Inflammatory macrophage treated with lipopolysaccharide for 1 hour (primary cell): ENCODE measurements at regions not wholly inside any gene's neighbourhood (a gene's known extent, or its start where the extent isn't known, plus 50 kb on each side); places are given as distances from the start of the nearest gene placed in this dataset.

Source experiments
- DNase-seq, 2 donors: peaks; one replicate each; pipeline ENCODE4 v3.0.0-alpha.2; 2020 to 2022

GRCh38 chr5:30845194-30845593 lies 348.3 kb upstream of the CDH6 start:
- no peak for DNase-seq

DNA sequence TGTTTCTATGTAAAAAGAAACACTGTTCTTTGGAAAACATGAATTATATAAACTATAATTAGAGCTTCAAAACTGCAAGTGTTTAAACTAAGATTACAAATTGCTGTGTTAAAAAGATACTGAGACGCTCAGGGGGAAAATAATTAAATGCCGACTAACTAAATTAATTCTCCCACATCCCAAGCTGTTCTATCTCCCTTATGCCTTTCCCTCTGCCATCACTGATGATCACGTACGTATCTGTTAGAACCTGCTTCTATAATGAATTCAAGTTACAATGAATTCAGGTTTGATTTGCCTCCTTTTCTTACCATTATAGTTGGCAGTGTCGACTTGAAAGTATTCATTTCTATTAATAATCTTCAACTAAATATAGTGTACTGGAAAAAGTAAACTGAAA lies 349.9 kb upstream of the CDH6 start:
- DNase-seq: no peak

DNA sequence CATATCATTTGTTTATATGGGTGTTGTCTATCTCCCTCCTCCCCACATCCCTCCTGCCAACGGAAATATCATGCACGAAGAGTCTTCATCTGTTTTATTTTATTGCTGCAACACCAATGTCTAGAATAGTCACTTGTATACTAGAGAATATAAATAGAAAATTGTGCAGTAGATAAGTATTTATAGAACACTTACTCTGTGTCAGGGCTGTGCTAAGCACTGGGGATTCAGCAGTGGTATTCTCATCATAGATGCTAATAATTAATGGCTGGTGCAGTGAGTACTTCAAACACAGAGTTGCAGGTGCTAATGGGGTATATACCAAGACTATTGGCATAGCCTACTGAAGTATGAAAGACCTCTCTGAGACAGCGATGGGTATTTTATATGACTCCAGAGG lies 353.5 kb upstream of the CDH6 start:
- no peak for DNase-seq

GRCh38 chr5:30838936-30839496 lies 354.5 kb upstream of the CDH6 start:
- no peak for DNase-seq

DNA sequence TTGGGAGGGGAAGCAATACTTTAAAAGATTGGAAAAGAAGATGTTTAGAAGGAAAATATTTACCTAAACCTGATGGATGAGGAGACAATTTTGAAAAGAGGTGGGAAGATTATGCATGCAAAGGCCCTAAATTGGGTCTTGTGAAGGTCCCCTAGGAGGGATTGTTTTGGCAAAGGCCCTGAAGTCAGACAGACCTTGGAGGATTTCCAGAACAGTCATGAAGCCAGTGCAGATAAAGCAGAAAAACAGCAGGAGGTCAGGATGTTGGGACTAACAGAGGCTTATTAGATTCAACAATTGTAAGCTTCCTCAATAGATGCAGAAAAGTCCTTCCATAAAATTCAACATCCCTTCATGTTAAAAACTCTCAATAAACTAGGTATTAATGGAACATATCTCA lies 361.0 kb upstream of the CDH6 start:
- DNase-seq: no peak

- DNase-seq: no peak
These were observed 361.9 kb upstream of the CDH6 start for GRCh38 chr5:30831605-30832004.

GRCh38 chr5:30831123-30831522 lies 362.4 kb upstream of the CDH6 start:
- no peak for DNase-seq

GRCh38 chr5:30811298-30811697 lies 382.2 kb upstream of the CDH6 start:
- DNase-seq: no peak

DNA sequence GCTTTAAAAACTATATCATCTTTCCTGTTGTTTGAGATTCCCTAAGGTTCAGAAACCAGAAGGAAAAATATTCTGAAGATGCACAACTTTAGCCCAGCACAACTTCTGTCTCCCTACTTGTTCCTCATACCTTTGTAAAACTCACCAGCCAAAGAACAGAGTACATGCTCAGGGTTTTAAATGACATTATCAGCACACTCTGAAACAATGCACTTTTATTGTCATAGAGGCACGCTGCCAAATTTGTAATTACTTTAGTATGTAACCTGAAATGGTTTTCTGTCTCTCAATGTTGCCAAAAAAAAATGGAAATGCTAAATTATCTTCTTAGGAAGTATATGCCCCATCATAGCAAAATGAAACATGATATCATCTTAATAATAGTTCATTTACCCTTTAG lies 383.6 kb upstream of the CDH6 start:
- DNase-seq: no peak

- no peak for DNase-seq
These were observed 384.5 kb upstream of the CDH6 start for GRCh38 chr5:30808996-30809395.

- DNase-seq: no peak
These were observed 388.6 kb upstream of the CDH6 start for GRCh38 chr5:30804739-30805505.

- DNase-seq: no peak
These were observed 390.4 kb upstream of the CDH6 start for GRCh38 chr5:30802961-30803705.

DNA sequence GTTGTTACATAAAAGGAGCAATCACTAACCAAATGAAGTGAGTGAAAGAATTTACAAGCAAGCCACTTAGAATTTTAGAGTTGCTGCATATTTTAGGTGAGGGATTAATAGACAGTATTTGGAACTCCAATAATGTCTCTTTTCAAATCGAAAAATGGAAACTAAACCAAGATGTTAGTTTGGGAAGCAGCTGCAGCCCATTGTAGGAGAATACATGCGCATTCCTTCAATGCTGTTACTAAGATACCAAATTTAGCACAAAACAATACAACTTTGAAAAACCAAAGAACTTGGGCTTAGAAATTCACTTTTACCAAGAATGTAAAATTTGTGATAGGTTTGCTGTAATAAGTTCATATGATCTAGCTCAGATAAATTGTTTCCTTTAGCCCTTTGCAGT lies 411.8 kb upstream of the CDH6 start:
- DNase-seq: no peak

GRCh38 chr5:30768056-30768690 lies 425.3 kb upstream of the CDH6 start:
- DNase-seq: no peak

- DNase-seq: no peak
These were observed 427.8 kb upstream of the CDH6 start for GRCh38 chr5:30765706-30766105.

DNA sequence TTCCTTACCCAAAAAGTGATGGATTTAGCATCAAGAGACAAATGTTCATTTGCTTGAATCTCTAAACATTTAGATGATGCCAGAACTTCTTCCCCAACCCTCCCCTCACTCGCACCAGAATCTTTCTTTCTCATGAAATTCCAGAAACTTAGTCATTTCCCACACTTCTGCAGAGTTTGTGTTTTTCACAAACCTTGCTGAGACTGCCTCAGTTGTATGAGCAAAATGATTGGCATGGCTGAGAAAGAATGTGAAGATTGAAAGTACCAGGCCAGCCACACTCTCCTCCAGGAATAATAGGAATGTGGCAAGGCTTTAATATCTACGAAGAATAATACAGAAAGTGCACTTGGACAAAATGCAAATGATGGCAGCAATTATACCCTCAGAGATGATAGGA lies 428.3 kb upstream of the CDH6 start:
- no peak for DNase-seq

DNA sequence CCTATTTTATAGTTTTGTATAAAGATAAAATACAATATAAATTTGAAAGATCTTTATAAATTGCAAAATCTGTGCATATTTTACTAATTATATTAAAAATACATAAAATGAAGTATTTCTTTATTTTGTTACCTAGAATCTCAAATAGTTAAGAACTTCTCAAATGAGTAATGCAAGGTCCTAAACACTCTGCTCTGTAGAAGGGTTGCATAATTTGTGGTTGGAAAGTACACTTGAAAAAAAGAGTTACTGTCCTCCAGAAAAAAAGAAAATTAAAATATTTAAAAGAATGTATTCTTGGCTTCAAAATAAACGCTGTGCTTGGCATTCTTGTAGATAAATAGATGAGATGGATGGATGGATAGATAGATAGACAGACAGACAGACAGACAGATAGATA lies 428.8 kb upstream of the CDH6 start:
- DNase-seq: no peak

DNA sequence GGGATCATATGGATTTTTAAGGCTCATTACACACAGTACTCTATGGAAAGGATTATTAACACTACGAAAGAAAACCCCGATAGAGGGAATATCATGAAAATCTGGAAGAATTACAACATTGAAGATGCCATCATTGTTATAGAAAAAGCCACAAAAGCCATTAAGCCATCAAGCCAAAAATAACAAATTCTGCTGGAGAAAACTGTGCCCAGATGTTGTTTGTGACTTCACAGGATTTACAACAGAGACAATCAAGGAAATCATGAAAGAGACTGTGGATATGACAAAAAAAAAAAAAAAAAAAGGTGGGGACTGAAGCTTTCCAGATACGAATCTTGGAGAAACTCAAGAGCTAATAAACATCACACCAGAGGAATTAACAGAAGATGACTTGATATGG lies 433.8 kb upstream of the CDH6 start:
- DNase-seq: no peak

GRCh38 chr5:30752015-30752414 lies 441.5 kb upstream of the CDH6 start:
- no peak for DNase-seq

- no peak for DNase-seq
These were observed 443.5 kb upstream of the CDH6 start for GRCh38 chr5:30749971-30750370.

GRCh38 chr5:30747412-30747811 lies 446.1 kb upstream of the CDH6 start:
- no peak for DNase-seq

DNA sequence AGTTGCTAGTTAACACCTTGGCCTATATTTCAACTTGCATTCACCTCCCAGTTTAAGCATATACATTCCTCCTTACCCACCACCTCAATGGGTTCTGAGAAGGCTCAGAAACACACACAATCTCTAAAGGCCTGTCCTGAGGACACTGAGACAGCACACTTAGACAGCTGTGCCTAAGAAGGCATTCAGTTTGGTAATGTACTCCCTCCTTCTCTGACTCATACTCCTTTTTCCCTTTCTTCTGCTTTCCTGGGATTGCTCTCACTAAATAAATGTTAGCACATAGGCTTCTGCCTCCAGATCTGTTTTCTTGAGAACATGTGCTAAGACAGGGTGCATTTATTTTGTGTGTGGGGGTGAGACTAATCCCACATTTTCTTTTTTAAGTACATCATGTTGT lies 456.8 kb upstream of the CDH6 start:
- peak in 1 of 2 donors; percentile 16 for DNase-seq

DNA sequence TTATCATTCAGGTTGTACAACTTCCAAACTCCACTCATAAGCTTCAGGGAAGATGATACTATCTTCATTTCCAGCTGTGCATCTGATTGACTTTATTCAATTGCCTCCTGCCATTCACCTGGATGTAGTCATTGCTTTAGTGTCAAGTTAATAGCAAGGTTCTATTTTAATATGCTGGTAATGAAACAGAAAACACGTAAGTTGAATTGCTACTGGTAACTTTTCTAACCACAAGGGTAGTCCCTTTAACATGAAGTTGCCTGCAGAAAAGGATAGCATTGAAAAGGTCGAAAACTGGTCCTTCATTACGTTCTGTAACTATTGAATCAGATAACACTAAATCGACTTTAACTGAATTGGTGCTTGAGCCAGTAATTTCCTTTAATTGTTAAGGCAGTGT lies 459.4 kb upstream of the CDH6 start:
- DNase-seq: no peak

GRCh38 chr5:30725073-30725472 lies 468.4 kb upstream of the CDH6 start:
- peak; percentile 51 to 61 for DNase-seq
